Glutamatergic neuron (in vitro differentiated cells): ENCODE measurements at regions not wholly inside any gene's neighbourhood (a gene's known extent, or its start where the extent isn't known, plus 50 kb on each side); places are given as distances from the start of the nearest gene placed in this dataset.

Source experiments
- DNase-seq: peaks from one replicate; pipeline ENCODE4 v3.0.0; 2022
- H3K27ac Mint-ChIP-seq: one replicate; pipeline ENCODE4 v1.8.0; 2020; ENCODE audit warnings: mild to moderate bottlenecking, mixed read lengths, inconsistent platforms; ENCODE audit not compliant: unreplicated experiment
- H3K27me3 Mint-ChIP-seq: one replicate; pipeline ENCODE4 v1.8.0; 2020; ENCODE audit warnings: mild to moderate bottlenecking, moderate library complexity, mixed read lengths, inconsistent platforms; ENCODE audit not compliant: unreplicated experiment
- H3K36me3 Mint-ChIP-seq: one replicate; pipeline ENCODE4 v1.8.0; 2020; ENCODE audit warnings: mild to moderate bottlenecking, mixed read lengths, inconsistent platforms; ENCODE audit not compliant: unreplicated experiment
- H3K4me1 Mint-ChIP-seq: one replicate; pipeline ENCODE4 v1.8.0; 2020; ENCODE audit warnings: mild to moderate bottlenecking, low read depth, mixed read lengths, inconsistent platforms; ENCODE audit not compliant: unreplicated experiment
- H3K4me3 Mint-ChIP-seq: one replicate; pipeline ENCODE4 v1.8.0; 2020; ENCODE audit warnings: mild to moderate bottlenecking, mixed read lengths, inconsistent platforms; ENCODE audit not compliant: unreplicated experiment
- H3K9me3 Mint-ChIP-seq: one replicate; pipeline ENCODE4 v1.8.0; 2020; ENCODE audit warnings: mild to moderate bottlenecking, moderate library complexity, mixed read lengths, inconsistent platforms; ENCODE audit not compliant: unreplicated experiment
- TF ChIP-seq, protein P1 (sequence below): fragments of 200-600 bp; sonication (generic); IDR thresholded peaks from one replicate; pipeline ENCODE4 v1.5.0; 2021; ENCODE audit not compliant: partially characterized antibody, unreplicated experiment

GRCh38 chr15:79195802-79196201 lies 86.7 kb upstream of the ANKRD34C start:
- no peaks in the 10 kb centered on the region for H3K36me3 Mint-ChIP-seq
- H3K27ac Mint-ChIP-seq: no peak overlapping the region
- no peak for DNase-seq
- no peak overlapping the region for H3K4me3 Mint-ChIP-seq
- peaks cover 6% of the 10 kb centered on the region for H3K9me3 Mint-ChIP-seq
- H3K4me1 Mint-ChIP-seq: peaks cover 40% of the 10 kb centered on the region
- peaks cover 3% of the 10 kb centered on the region for H3K27me3 Mint-ChIP-seq
- TF ChIP-seq, protein P1, sequence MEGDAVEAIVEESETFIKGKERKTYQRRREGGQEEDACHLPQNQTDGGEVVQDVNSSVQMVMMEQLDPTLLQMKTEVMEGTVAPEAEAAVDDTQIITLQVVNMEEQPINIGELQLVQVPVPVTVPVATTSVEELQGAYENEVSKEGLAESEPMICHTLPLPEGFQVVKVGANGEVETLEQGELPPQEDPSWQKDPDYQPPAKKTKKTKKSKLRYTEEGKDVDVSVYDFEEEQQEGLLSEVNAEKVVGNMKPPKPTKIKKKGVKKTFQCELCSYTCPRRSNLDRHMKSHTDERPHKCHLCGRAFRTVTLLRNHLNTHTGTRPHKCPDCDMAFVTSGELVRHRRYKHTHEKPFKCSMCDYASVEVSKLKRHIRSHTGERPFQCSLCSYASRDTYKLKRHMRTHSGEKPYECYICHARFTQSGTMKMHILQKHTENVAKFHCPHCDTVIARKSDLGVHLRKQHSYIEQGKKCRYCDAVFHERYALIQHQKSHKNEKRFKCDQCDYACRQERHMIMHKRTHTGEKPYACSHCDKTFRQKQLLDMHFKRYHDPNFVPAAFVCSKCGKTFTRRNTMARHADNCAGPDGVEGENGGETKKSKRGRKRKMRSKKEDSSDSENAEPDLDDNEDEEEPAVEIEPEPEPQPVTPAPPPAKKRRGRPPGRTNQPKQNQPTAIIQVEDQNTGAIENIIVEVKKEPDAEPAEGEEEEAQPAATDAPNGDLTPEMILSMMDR: peak; percentile 42

DNA sequence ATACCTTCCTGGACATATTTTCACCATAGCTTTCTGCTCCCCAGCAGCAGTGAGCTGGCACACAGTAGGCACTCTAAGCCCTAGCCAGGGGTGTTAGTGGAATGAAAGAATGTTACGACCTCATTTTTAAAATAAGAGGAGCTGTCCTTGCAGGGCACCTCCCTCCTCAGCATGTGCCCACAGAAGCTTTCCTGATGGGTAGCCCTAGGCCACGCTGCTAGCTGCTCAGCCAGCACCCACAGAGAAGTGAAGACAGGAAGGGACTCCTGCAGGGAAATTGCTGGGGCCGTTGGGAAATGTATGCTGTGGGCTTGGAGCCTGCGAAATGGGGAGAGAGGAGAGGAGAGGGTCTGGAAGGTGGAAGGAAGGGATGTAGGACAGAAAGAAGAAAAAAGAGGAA lies 87.3 kb upstream of the ANKRD34C start:
- Mint-ChIP-seq H3K4me3 (no peak overlapping the region), H3K27ac (no peak overlapping the region), H3K36me3 (no peaks in the 10 kb centered on the region), H3K9me3 (peaks cover 8% of the 10 kb centered on the region), H3K27me3 (peaks cover 3% of the 10 kb centered on the region), H3K4me1 (peaks cover 45% of the 10 kb centered on the region)
- DNase-seq: no peak
- TF ChIP-seq, protein P1: no peak

GRCh38 chr15:79194386-79194785 lies 88.1 kb upstream of the ANKRD34C start:
- DNase-seq: no peak
- TF ChIP-seq, protein P1: no peak
- H3K9me3 Mint-ChIP-seq: peaks cover 9% of the 10 kb centered on the region
- no peaks in the 10 kb centered on the region for H3K36me3 Mint-ChIP-seq
- no peak overlapping the region for H3K27ac Mint-ChIP-seq
- no peak overlapping the region for H3K4me3 Mint-ChIP-seq
- peaks cover 52% of the 10 kb centered on the region for H3K4me1 Mint-ChIP-seq
- peaks cover 9% of the 10 kb centered on the region for H3K27me3 Mint-ChIP-seq

DNA sequence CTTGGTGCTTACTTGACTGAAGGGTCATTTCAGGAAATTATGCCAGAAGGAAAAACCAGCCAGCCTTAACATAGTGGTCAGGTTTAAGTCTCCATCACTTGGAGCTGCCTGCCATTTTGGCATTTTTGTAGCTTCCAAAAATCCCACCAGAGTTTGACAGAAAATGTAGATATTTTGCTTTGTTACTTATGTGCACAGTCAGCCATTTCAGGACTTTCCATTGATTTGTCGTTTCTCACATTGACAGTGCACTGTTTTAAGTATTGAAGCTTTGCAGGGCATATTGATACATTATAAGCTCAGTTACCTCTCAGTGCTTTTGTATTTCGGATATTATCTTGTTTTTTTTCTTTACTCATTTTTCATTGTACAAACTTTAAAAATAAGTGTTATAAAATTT lies 89.0 kb upstream of the ANKRD34C start:
- H3K9me3 Mint-ChIP-seq: peaks cover 11% of the 10 kb centered on the region
- H3K36me3 Mint-ChIP-seq: no peaks in the 10 kb centered on the region
- H3K4me1 Mint-ChIP-seq: peaks cover 60% of the 10 kb centered on the region
- TF ChIP-seq, protein P1: no peak
- peak overlapping the region; percentile 30 for H3K27ac Mint-ChIP-seq
- no peak overlapping the region for H3K4me3 Mint-ChIP-seq
- DNase-seq: no peak
- peaks cover 9% of the 10 kb centered on the region for H3K27me3 Mint-ChIP-seq

- TF ChIP-seq, protein P1: no peak
- H3K36me3 Mint-ChIP-seq: no peaks in the 10 kb centered on the region
- no peak overlapping the region for H3K27ac Mint-ChIP-seq
Observed at GRCh38 chr15:79193103-79193502, 89.4 kb upstream of the ANKRD34C start.

More at GRCh38 chr15:79193103-79193502, 89.4 kb upstream of the ANKRD34C start:
- no peak for DNase-seq
- Mint-ChIP-seq H3K27me3 (peaks cover 9% of the 10 kb centered on the region), H3K4me3 (no peak overlapping the region), H3K4me1 (peaks cover 60% of the 10 kb centered on the region), H3K9me3 (peaks cover 11% of the 10 kb centered on the region)
